HepG2 (cell line): ENCODE measurements at regions not wholly inside any gene's neighbourhood (a gene's known extent, or its start where the extent isn't known, plus 50 kb on each side); places are given as distances from the start of the nearest gene placed in this dataset.

Experiments
- ATAC-seq: fragments of 200-7000 bp; cut with Tn5 transposase; 3 replicates; pipeline ENCODE4 v1.9.1; 2020; ENCODE audit warnings: mild to moderate bottlenecking, moderate library complexity
- BruUV-seq: library from RNA; stranded (reverse); fragments of 400-500 nt; replicated peaks from 2 replicates; lab custom pipeline; 2021; lab: Mats Ljungman, UMichigan
- CTCF ChIA-PET: fragments of 300-600 bp; formaldehyde crosslinking; extraction: SDS; loops from one replicate; lab custom pipeline; 2021; ENCODE audit warnings: low total read pairs, inconsistent platforms, low intra/inter-chr PET ratio; lab: Yijun Ruan, JAX
- POLR2A ChIA-PET: fragments of 350-600 bp; sonication (Branson Sonifier 250); formaldehyde crosslinking; loops from one replicate; lab custom pipeline; 2020; ENCODE audit warnings: antibody characterized with exemption, inconsistent platforms; lab: Yijun Ruan, JAX
- DNase-seq: peaks from one replicate; pipeline ENCODE4 v3.0.0-alpha.2; 2015; ENCODE audit warnings: low spot score
- FAIRE-seq: peaks from 3 replicates; lab custom pipeline; 2011; peaks lifted over from hg19 to GRCh38; lab: Jason Lieb, UNC
- H2AFZ ChIP-seq: one replicate; pipeline ENCODE4 v1.6.1; 2011; ENCODE audit warnings: low read length, inconsistent platforms
- H3K27ac ChIP-seq: fragments of 300-600 bp; 3 replicates; pipeline ENCODE4 v1.8.0; 2011; ENCODE audit warnings: mixed run types, mild to moderate bottlenecking, mixed read lengths, low read length, inconsistent platforms; ENCODE audit not compliant: insufficient read depth; ENCODE audit errors: extremely low read length
- H3K27me3 ChIP-seq, 2 experiments: fragments of 200-600 bp in 1 of 2; 2 replicates in 1 of 2; 3 replicates in 1 of 2; pipeline versions ENCODE4 v1.6.0 to v1.8.0; 2011; ENCODE audit warnings: low read length in 2 of 2, mild to moderate bottlenecking in 2 of 2, moderate library complexity in 2 of 2, inconsistent platforms in 1 of 2; ENCODE audit not compliant: insufficient read depth in 2 of 2, control insufficient read depth in 1 of 2
- H3K36me3 ChIP-seq, 2 experiments: fragments of 200-600 bp in 1 of 2; replicated peaks in 1 of 2; 2 replicates in 1 of 2; 3 replicates in 1 of 2; pipeline versions ENCODE4 v1.5.1 to v1.8.0; 2011; ENCODE audit warnings: low read length in 2 of 2, inconsistent platforms in 1 of 2; ENCODE audit not compliant: insufficient read depth in 2 of 2, control insufficient read depth in 1 of 2
- H3K4me1 ChIP-seq: 2 replicates; pipeline ENCODE4 v1.5.1; 2012; ENCODE audit warnings: low read length, inconsistent platforms; ENCODE audit not compliant: insufficient read depth
- H3K4me2 ChIP-seq: 2 replicates; pipeline ENCODE4 v1.6.0; 2011; ENCODE audit warnings: low read depth, low read length, inconsistent platforms
- H3K4me3 ChIP-seq, 3 experiments: fragments of 200-600 bp in 1 of 3; sonication (generic), shearing (Covaris generic) in 1 of 3; replicated peaks in 1 of 3; 2 replicates each; pipeline ENCODE4 v1.5.1; 2011 to 2016; ENCODE audit warnings: low read length in 3 of 3, inconsistent platforms in 2 of 3, low read depth in 2 of 3, mild to moderate bottlenecking in 2 of 3, control low read depth in 1 of 3, mixed read lengths in 1 of 3; ENCODE audit not compliant: insufficient read depth in 1 of 3
- H3K79me2 ChIP-seq: one replicate; pipeline ENCODE4 v1.6.1; 2011; ENCODE audit warnings: low read length, inconsistent platforms; ENCODE audit not compliant: insufficient read depth
- H3K9ac ChIP-seq: 2 replicates; pipeline ENCODE4 v1.6.0; 2011; ENCODE audit warnings: mild to moderate bottlenecking, low read depth, low read length, inconsistent platforms; ENCODE audit not compliant: insufficient read depth
- H3K9me3 ChIP-seq: 2 replicates; pipeline ENCODE4 v1.5.1; 2012; ENCODE audit warnings: mild to moderate bottlenecking, low read length
- H4K20me1 ChIP-seq: 2 replicates; pipeline ENCODE4 v1.6.0; 2011; ENCODE audit warnings: inconsistent platforms, mild to moderate bottlenecking, low read length, moderate library complexity; ENCODE audit not compliant: insufficient read depth
- CENPT ChIP-seq: sonication (generic); formaldehyde crosslinking; IDR thresholded peaks from 2 replicates; pipeline ENCODE4 v1.8.0; 2022; ENCODE audit warnings: low read depth, mild to moderate bottlenecking, moderate library complexity, missing genetic modification reagents
- ELK4 ChIP-seq: sonication (generic); formaldehyde crosslinking; IDR thresholded peaks from 2 replicates; pipeline ENCODE4 v1.9.0; 2021; ENCODE audit warnings: missing genetic modification reagents, borderline replicate concordance
- MTF2 ChIP-seq: sonication (generic); formaldehyde crosslinking; IDR thresholded peaks from 2 replicates; pipeline ENCODE4 v1.5.0; 2020; ENCODE audit warnings: missing genetic modification reagents, borderline replicate concordance
- TRAFD1 ChIP-seq: sonication (generic); formaldehyde crosslinking; IDR thresholded peaks from 2 replicates; pipeline ENCODE4 v1.5.1; 2020; ENCODE audit warnings: missing genetic modification reagents, mild to moderate bottlenecking, borderline replicate concordance
- ZNF432 ChIP-seq: sonication (generic); formaldehyde crosslinking; IDR thresholded peaks from 2 replicates; pipeline ENCODE4 v1.5.0; 2020; ENCODE audit warnings: missing genetic modification reagents, mild to moderate bottlenecking, borderline replicate concordance
- ZNF460 ChIP-seq: sonication (generic); formaldehyde crosslinking; IDR thresholded peaks from 2 replicates; pipeline ENCODE4 v1.5.1; 2020; ENCODE audit warnings: missing genetic modification reagents, mild to moderate bottlenecking, borderline replicate concordance
- WGBS: methylation state at CpG from one replicate; pipeline ENCODE4 v1.1.6; 2017; ENCODE audit warnings: low lambda C conversion rate; 5-methylcytosine and 5-hydroxymethylcytosine counted together
- in situ Hi-C: cut with HindIII; loops from 2 replicates; pipeline ENCODE4 v1.10.0; 2017; ENCODE audit warnings: low pct_unique_long_range_greater_than_20kb; ENCODE audit not compliant: extremely low pct_ligation_motif_present
- intact Hi-C: fragments of 100-400 bp; cut with micrococcal nuclease; formaldehyde crosslinking; loops from one replicate; pipeline ENCODE4 v1.10.0; 2022; ENCODE audit not compliant: unreplicated experiment

GRCh38 chr10:130351466-130352290, 215.5 kb downstream of the GLRX3 start (continued):
- no peak for TF ChIP-seq ELK4 (CRISPR knock-in tag)
- TF ChIP-seq TRAFD1 (CRISPR knock-in tag), result no peak
- no peak for TF ChIP-seq MTF2

- no peak for FAIRE-seq
- POLR2A ChIA-PET, result no interaction called here
- intact Hi-C loops, result no loop called here
Measured at GRCh38 chr10:130352291-130352645, 216.1 kb downstream of the GLRX3 start.

More at GRCh38 chr10:130352291-130352645, 216.1 kb downstream of the GLRX3 start:
- no peaks in the 10 kb centered on the region for H3K36me3 ChIP-seq
- WGBS, result 23% methylated on average over 8 of the region's 9 CpGs
- TF ChIP-seq ZNF432, result no peak
- no peak for TF ChIP-seq CENPT (CRISPR knock-in tag)
- no peak for TF ChIP-seq ZNF460 (CRISPR knock-in tag)
- TF ChIP-seq, all 625 proteins: peak for 0
- in situ Hi-C loops, result no loop called here
- H3K9me3 ChIP-seq, result no peaks in the 10 kb centered on the region
- no peaks in the 10 kb centered on the region for H4K20me1 ChIP-seq
- no peak overlapping the region for H3K27ac ChIP-seq
- no peaks in the 10 kb centered on the region for H3K4me1 ChIP-seq
- no peak for DNase-seq
- CTCF ChIA-PET, result no interaction called here
- peaks cover 0 to 2% of the 10 kb centered on the region in 2 experiments; a peak in 1 of 5 replicates for H3K27me3 ChIP-seq
- H3K9ac ChIP-seq, result no peak overlapping the region
- no TSS peak for BruUV-seq
- no peak overlapping the region for H2AFZ ChIP-seq
- no peaks in the 10 kb centered on the region for H3K79me2 ChIP-seq
- no peak for ATAC-seq
- no peak overlapping the region for H3K4me3 ChIP-seq
- no peak overlapping the region for H3K4me2 ChIP-seq
